T47D (cell line): ENCODE measurements at regions not wholly inside any gene's neighbourhood (a gene's known extent, or its start where the extent isn't known, plus 50 kb on each side); places are given as distances from the start of the nearest gene placed in this dataset.

Experiments
- DNase-seq, 2 experiments: peaks; one replicate each; pipeline versions ENCODE4 v3.0.0 to v3.0.0-alpha.2; 2011 to 2012; ENCODE audit warnings: low read depth in 1 of 2, low spot score in 1 of 2
- JUND ChIP-seq: IDR thresholded peaks from 2 replicates; pipeline ENCODE4 v1.6.1; 2012; ENCODE audit warnings: low read depth
- in situ Hi-C: cut with HindIII; loops from 2 replicates; pipeline ENCODE4 v1.10.0; 2016; ENCODE audit warnings: low sequenced_read_pairs, low pct_unique_long_range_greater_than_20kb

GRCh38 chr9:17958363-17958762, 379.5 kb downstream of the SH3GL2 start:
- in situ Hi-C loops, result no loop called here
- no peak for TF ChIP-seq JUND
- DNase-seq, result no peak

- DNase-seq, result no peak
- in situ Hi-C loops, result no loop called here
- no peak for TF ChIP-seq JUND
Measured at GRCh38 chr9:17962747-17963146, 383.9 kb downstream of the SH3GL2 start.

GRCh38 chr9:17963498-17963897, 384.6 kb downstream of the SH3GL2 start:
- DNase-seq, result no peak
- in situ Hi-C loops, result no loop called here
- TF ChIP-seq JUND, result no peak

- DNase-seq, result no peak
- no peak for TF ChIP-seq JUND
- in situ Hi-C loops, result no loop called here
Measured at GRCh38 chr9:17967731-17968130, 388.9 kb downstream of the SH3GL2 start.

- DNase-seq, result no peak
- no peak for TF ChIP-seq JUND
- in situ Hi-C loops, result no loop called here
Measured at GRCh38 chr9:17969232-17969631, 390.4 kb downstream of the SH3GL2 start.

GRCh38 chr9:17970277-17970676, 391.4 kb downstream of the SH3GL2 start:
- no peak for DNase-seq
- in situ Hi-C loops, result no loop called here
- TF ChIP-seq JUND, result no peak

DNA sequence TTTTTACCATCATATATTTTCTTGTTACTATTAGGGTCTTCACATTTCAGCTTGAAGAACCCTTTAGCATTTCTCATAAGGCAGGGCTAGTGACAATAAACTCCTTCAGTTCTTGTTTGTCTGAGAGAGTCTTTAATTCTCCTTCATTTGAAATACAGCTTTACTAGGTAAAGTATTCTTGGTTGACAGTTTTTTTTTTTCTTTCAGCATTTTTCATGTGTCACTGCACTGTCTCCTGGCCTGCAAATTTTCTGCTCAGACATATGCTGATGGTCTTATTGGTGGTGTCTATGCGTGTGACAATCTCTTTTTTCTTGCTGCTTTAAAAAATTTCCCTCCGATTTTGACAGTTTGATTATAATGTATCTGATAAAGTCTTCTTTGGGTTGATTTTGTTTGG, 399.9 kb downstream of the SH3GL2 start:
- in situ Hi-C loops, result no loop called here
- DNase-seq, result no peak
- TF ChIP-seq JUND, result no peak

- DNase-seq, result no peak
- in situ Hi-C loops, result no loop called here
- TF ChIP-seq JUND, result no peak
Measured at GRCh38 chr9:17986595-17986994, 407.7 kb downstream of the SH3GL2 start.

DNA sequence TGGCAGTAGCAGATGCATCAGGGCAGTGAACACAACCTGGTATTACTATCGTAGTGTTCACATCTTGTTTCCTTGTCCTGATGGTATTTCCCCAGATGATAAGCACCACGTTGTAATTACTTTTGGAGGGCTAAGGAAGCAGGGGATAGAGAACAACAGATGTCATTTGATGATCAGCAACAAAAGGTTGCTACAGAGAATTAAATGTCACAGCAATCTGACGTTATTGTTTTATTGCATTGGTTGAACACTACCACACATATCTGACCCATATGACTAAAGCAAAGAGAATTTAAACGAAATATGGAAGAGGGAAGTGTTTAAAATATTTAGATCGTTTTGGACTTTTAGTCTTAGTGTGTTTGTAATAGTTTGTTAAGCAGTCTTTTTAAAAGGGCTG, 408.3 kb downstream of the SH3GL2 start:
- no peak for TF ChIP-seq JUND
- in situ Hi-C loops, result no loop called here
- DNase-seq, result no peak

DNA sequence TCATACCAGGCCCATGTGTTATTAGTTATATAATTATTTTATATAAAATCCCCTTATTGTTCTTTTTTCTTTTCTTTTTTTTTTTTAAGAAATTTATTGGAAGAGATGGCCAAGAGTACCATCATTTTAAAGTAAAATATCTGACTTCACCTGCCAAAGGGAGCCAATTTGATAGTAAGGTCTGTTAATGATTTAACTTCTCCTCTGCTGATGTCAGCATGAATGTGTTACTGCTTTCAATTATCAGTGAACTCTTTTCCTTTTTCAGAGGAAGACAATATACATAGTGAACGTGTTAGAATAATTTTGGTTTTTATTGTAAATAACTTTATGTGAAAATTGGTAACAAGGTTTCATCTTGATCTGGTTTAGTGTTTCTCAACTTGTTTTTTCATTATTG, 409.6 kb downstream of the SH3GL2 start:
- in situ Hi-C loops, result no loop called here
- no peak for TF ChIP-seq JUND
- no peak for DNase-seq

DNA sequence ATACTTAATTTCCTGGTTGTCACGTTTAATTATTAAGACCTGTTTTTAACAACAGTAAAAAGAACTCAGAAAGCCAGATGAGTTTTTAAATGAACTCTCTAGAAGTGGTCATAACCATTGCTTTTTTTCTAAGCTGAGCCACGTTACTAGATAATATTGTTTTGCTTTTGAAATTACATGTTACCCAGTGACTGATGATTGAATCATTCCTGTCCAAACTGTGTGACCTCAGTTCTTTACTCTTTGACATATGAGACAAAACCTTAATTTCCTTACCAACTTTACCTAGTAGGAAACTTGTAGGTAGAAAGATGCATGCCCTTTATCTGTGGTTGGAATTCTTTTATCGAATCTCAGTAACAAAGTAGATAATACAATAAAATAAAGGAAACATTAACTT, 411.7 kb downstream of the SH3GL2 start:
- in situ Hi-C loops, result no loop called here
- no peak for TF ChIP-seq JUND
- no peak for DNase-seq

GRCh38 chr9:17993024-17993423, 414.2 kb downstream of the SH3GL2 start:
- in situ Hi-C loops, result no loop called here
- no peak for DNase-seq
- no peak for TF ChIP-seq JUND

DNA sequence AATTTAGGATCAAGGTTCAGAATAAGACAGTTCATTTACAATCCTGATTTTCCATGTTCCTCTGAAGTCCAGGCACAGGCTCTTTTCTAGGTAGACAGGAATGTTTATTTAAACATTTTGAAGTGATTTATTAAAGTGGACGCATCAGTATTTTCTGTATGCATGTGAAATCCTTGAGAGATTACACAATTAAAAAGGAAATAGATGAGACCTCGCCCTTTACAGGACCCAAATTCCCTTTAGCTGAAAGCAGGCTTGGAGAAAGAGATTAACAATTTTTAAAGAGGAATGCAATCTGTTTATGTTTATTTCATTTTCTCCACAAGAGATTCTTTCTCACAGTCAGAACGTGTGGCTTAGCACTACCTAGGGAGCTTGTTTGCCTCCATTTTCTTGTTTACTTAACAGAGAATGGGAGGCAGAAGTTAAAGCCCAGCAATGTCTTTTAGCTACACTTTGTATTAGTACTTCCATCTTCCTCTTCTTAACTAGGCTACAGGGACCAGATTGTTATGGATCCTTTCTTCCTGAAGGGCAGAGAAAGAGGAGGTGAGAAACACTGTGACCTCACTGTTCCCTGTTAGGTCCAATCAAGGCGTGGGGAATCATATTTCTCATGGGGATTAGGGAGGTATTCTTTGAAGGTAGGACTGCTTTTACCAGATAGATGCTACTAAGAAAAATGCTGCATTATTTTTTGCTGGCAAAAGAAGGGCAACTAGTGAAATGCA, 416.0 kb downstream of the SH3GL2 start:
- in situ Hi-C loops, result no loop called here
- TF ChIP-seq JUND, result no peak
- no peak for DNase-seq

DNA sequence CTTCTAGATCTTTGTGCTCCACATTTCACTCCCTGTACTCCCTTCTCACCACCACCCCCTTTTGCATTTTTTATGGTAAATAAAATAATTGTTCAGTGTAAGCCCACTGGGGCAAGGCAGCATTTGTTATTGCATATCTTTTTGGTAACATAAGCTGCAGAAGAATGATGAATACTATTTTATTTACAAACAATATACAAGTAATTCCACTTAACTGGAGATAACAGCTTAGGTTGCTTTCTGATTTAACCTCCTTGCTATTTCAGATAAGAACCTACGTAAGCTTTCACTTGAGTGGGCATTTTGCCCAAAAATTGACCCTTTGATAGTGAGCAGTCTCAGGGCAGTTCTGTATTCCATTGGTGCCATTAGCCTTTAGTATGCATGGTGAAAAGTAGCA, 417.9 kb downstream of the SH3GL2 start:
- DNase-seq, result no peak
- in situ Hi-C loops, result no loop called here
- no peak for TF ChIP-seq JUND
